AG09309 (cell line): ENCODE measurements at regions not wholly inside any gene's neighbourhood (a gene's known extent, or its start where the extent isn't known, plus 50 kb on each side); places are given as distances from the start of the nearest gene placed in this dataset.

Experiments used
- DNase-seq: peaks from one replicate; pipeline ENCODE4 v3.0.0-alpha.2; 2010; ENCODE audit warnings: low read depth
- H3K4me3 ChIP-seq: 2 replicates; pipeline ENCODE4 v1.5.1; 2011; ENCODE audit warnings: mild to moderate bottlenecking, low read depth, low read length, moderate library complexity; ENCODE audit not compliant: control insufficient read depth
- CTCF ChIP-seq: IDR thresholded peaks from 2 replicates; pipeline ENCODE4 v1.5.1; 2011; ENCODE audit warnings: mild to moderate bottlenecking, low read depth, low read length, inconsistent platforms; ENCODE audit not compliant: insufficient read depth, control insufficient read depth; ENCODE audit errors: missing control alignments

- no peak overlapping the region for H3K4me3 ChIP-seq
- DNase-seq = no peak
- no peak for TF ChIP-seq CTCF
Measured at GRCh38 chr1:78339490-78339889, 151.3 kb upstream of the PTGFR start.

- no peak for TF ChIP-seq CTCF
- H3K4me3 ChIP-seq = no peak overlapping the region
- peak; percentile 61 for DNase-seq
Measured at GRCh38 chr1:78340006-78340405, 150.8 kb upstream of the PTGFR start.

- TF ChIP-seq CTCF = no peak
- H3K4me3 ChIP-seq = no peak overlapping the region
- no peak for DNase-seq
Measured at GRCh38 chr1:78348496-78349284, 142.1 kb upstream of the PTGFR start.

GRCh38 chr1:78351551-78352216, 139.1 kb upstream of the PTGFR start:
- H3K4me3 ChIP-seq = no peak overlapping the region
- DNase-seq = no peak
- no peak for TF ChIP-seq CTCF

- DNase-seq = no peak
- TF ChIP-seq CTCF = no peak
- no peak overlapping the region for H3K4me3 ChIP-seq
Measured at GRCh38 chr1:78355656-78356055, 135.1 kb upstream of the PTGFR start.

GRCh38 chr1:78358165-78358564, 132.6 kb upstream of the PTGFR start:
- no peak for DNase-seq
- no peak overlapping the region for H3K4me3 ChIP-seq
- no peak for TF ChIP-seq CTCF
